ENCODE measurements at regions not wholly inside any gene's neighbourhood (a gene's known extent, or its start where the extent isn't known, plus 50 kb on each side); places are given as distances from the start of the nearest gene placed in this dataset.
"Not testable (repeated sequence)": the region's sequence is repeated elsewhere in the genome, so short reads cannot be mapped to it uniquely, and the experiment has no call there.

- Mint-ChIP-seq H3K36me3 (peaks cover 0 to 3% (median 0%) of the 10 kb centered on the region in 3 donors), H3K4me1 (peaks cover 0 to 4% of the 10 kb centered on the region in 2 donors), H3K27me3 (ENCODE audit: low read depth in 3 of 3) (peaks cover 20 to 31% (median 29%) of the 10 kb centered on the region in 3 donors), H3K4me3 (no peak overlapping the region), H3K27ac (no peak overlapping the region), H3K9me3 (no peaks in the 10 kb centered on the region)
- peak in 2 of 3 donors; percentile 13 to 20 for DNase-seq
Measured at GRCh38 chr6:27608916-27609883, 136.3 kb upstream of the ZNF184 start.

- Mint-ChIP-seq H3K36me3 (peaks cover 0 to 8% (median 0%) of the 10 kb centered on the region in 3 donors), H3K27me3 (ENCODE audit: low read depth in 3 of 3) (peaks cover 26 to 50% (median 49%) of the 10 kb centered on the region in 3 donors), H3K4me1 (peaks cover 6 to 8% of the 10 kb centered on the region in 2 donors), H3K9me3 (peaks cover 0 to 20% (median 9%) of the 10 kb centered on the region in 6 donors), H3K4me3 (peak overlapping the region in 2 of 5 donors; percentile 8 to 11), H3K27ac (peak overlapping the region in 1 of 6 donors; percentile 25)
- DNase-seq = no peak
Measured at GRCh38 chr6:27605401-27606342, 132.8 kb upstream of the ZNF184 start.

- Mint-ChIP-seq H3K4me3 (peak overlapping the region in 1 of 5 donors; percentile 11), H3K4me1 (peaks cover 6 to 8% of the 10 kb centered on the region in 2 donors), H3K9me3 (peaks cover 0 to 20% (median 9%) of the 10 kb centered on the region in 6 donors), H3K36me3 (peaks cover 0 to 8% (median 0%) of the 10 kb centered on the region in 3 donors), H3K27me3 (ENCODE audit: low read depth in 3 of 3) (peaks cover 26 to 52% (median 52%) of the 10 kb centered on the region in 3 donors), H3K27ac (no peak overlapping the region)
- DNase-seq = no peak
Measured at GRCh38 chr6:27604986-27605385, 132.1 kb upstream of the ZNF184 start.

GRCh38 chr6:27601668-27602254 lies 128.9 kb upstream of the ZNF184 start:
- H3K27ac Mint-ChIP-seq = no peak overlapping the region
- H3K4me3 Mint-ChIP-seq = peak overlapping the region in 3 of 5 donors; percentile 40 to 78 (median 53)
- peaks cover 0 to 8% (median 0%) of the 10 kb centered on the region in 3 donors for H3K36me3 Mint-ChIP-seq
- peaks cover 6 to 8% of the 10 kb centered on the region in 2 donors for H3K4me1 Mint-ChIP-seq
- DNase-seq = no peak
- H3K9me3 Mint-ChIP-seq = peaks cover 0 to 20% (median 9%) of the 10 kb centered on the region in 6 donors
- peaks cover 29 to 63% (median 55%) of the 10 kb centered on the region in 3 donors for H3K27me3 Mint-ChIP-seq (ENCODE audit: low read depth in 3 of 3)

GRCh38 chr6:27599859-27600532 lies 127.1 kb upstream of the ZNF184 start:
- Mint-ChIP-seq H3K4me1 (peaks cover 5 to 6% of the 10 kb centered on the region in 2 donors), H3K4me3 (peak overlapping the region in 1 of 5 donors; percentile 73), H3K27me3 (ENCODE audit: low read depth in 3 of 3) (peaks cover 17 to 53% (median 40%) of the 10 kb centered on the region in 3 donors), H3K9me3 (peaks cover 0 to 20% (median 9%) of the 10 kb centered on the region in 6 donors), H3K36me3 (peaks cover 0 to 8% (median 0%) of the 10 kb centered on the region in 3 donors), H3K27ac (no peak overlapping the region)
- no peak for DNase-seq

- H3K9me3 Mint-ChIP-seq = peaks cover 0 to 12% (median 6%) of the 10 kb centered on the region in 6 donors
- H3K27me3 Mint-ChIP-seq (ENCODE audit: low read depth in 3 of 3) = peaks cover 22 to 37% (median 27%) of the 10 kb centered on the region in 3 donors
- not testable (repeated sequence) for H3K36me3 Mint-ChIP-seq, H3K27ac Mint-ChIP-seq, H3K4me3 Mint-ChIP-seq, H3K4me1 Mint-ChIP-seq, DNase-seq
Measured at GRCh38 chr6:27597031-27597567, 124.2 kb upstream of the ZNF184 start.

- Mint-ChIP-seq H3K27ac (no peak overlapping the region), H3K4me1 (no peaks in the 10 kb centered on the region), H3K4me3 (no peak overlapping the region), H3K27me3 (ENCODE audit: low read depth in 3 of 3) (peaks cover 12 to 17% (median 16%) of the 10 kb centered on the region in 3 donors), H3K36me3 (no peaks in the 10 kb centered on the region), H3K9me3 (peaks cover 0 to 3% (median 0%) of the 10 kb centered on the region in 6 donors)
- DNase-seq = no peak
Measured at GRCh38 chr6:27593861-27594260, 121.0 kb upstream of the ZNF184 start.

GRCh38 chr6:27593200-27593818 lies 120.4 kb upstream of the ZNF184 start:
- no peaks in the 10 kb centered on the region for H3K4me1 Mint-ChIP-seq
- peaks cover 12 to 16% (median 13%) of the 10 kb centered on the region in 3 donors for H3K27me3 Mint-ChIP-seq (ENCODE audit: low read depth in 3 of 3)
- no peak overlapping the region for H3K4me3 Mint-ChIP-seq
- no peaks in the 10 kb centered on the region for H3K36me3 Mint-ChIP-seq
- DNase-seq = no peak
- no peak overlapping the region for H3K27ac Mint-ChIP-seq
- H3K9me3 Mint-ChIP-seq = peaks cover 0 to 3% (median 0%) of the 10 kb centered on the region in 6 donors

- DNase-seq = peak in 2 of 3 donors; percentile 6 to 52
- H3K36me3 Mint-ChIP-seq = no peaks in the 10 kb centered on the region
- no peak overlapping the region for H3K27ac Mint-ChIP-seq
- H3K4me3 Mint-ChIP-seq = no peak overlapping the region
- peaks cover 0 to 3% (median 0%) of the 10 kb centered on the region in 6 donors for H3K9me3 Mint-ChIP-seq
- peaks cover 11 to 18% (median 12%) of the 10 kb centered on the region in 3 donors for H3K27me3 Mint-ChIP-seq (ENCODE audit: low read depth in 3 of 3)
- no peaks in the 10 kb centered on the region for H3K4me1 Mint-ChIP-seq
Measured at GRCh38 chr6:27592481-27593199, 119.7 kb upstream of the ZNF184 start.

GRCh38 chr6:27591699-27592480 lies 119.0 kb upstream of the ZNF184 start:
- no peaks in the 10 kb centered on the region for H3K36me3 Mint-ChIP-seq
- H3K27ac Mint-ChIP-seq = no peak overlapping the region
- H3K9me3 Mint-ChIP-seq = peaks cover 0 to 3% (median 0%) of the 10 kb centered on the region in 6 donors
- H3K27me3 Mint-ChIP-seq (ENCODE audit: low read depth in 3 of 3) = peaks cover 11 to 21% (median 12%) of the 10 kb centered on the region in 3 donors
- DNase-seq = no peak
- H3K4me1 Mint-ChIP-seq = no peaks in the 10 kb centered on the region
- no peak overlapping the region for H3K4me3 Mint-ChIP-seq

- Mint-ChIP-seq H3K27me3 (ENCODE audit: low read depth in 3 of 3) (peaks cover 24 to 47% (median 25%) of the 10 kb centered on the region in 3 donors), H3K9me3 (peaks cover 1 to 13% (median 5%) of the 10 kb centered on the region in 6 donors)
- not testable (repeated sequence) for H3K4me1 Mint-ChIP-seq, DNase-seq, H3K4me3 Mint-ChIP-seq, H3K36me3 Mint-ChIP-seq, H3K27ac Mint-ChIP-seq
Measured at GRCh38 chr6:27585316-27585715, 112.4 kb upstream of the ZNF184 start.

Data from immature natural killer cell (primary cell).